ENCODE measurements at regions not wholly inside any gene's neighbourhood (a gene's known extent, or its start where the extent isn't known, plus 50 kb on each side); places are given as distances from the start of the nearest gene placed in this dataset.

DNA sequence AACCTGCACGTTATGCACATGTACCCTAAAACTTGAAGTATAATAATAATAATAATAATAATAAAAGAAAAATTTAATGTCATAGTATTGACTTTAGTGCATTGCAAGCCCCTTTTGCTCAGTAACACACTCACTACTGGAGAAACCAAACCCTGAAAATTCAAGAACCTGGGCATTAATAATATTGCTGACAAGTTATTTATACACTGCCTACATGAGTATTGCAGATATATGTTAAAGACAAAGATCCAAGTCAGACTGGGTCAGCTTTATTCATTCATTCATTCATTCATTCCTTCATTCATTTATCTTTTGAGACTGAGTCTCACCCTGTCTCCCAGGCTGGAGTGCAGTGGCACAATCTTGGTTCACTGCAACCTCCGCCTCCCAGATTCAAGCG, 1711.2 kb downstream of the TP53TG3F start:
- DNase-seq: no peak

DNA sequence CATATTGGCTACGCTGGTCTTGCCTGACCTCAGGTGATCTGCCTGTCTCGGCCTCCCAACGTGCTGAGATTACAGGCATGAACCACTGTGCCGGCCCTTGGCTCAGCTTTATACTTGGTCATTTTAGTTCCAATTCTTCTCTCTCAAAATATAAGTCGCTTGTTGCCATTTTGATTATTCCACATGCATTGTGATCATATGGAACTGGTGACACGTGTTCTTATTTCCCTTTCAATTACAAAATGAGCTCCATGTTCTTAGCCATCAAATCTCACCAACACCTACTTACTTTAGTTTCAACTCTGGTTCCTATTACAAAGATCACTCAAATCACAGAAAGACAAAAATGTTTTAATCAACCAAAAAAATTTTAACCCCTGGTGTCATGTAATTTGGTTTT, 1711.7 kb downstream of the TP53TG3F start:
- no peak for DNase-seq

DNA sequence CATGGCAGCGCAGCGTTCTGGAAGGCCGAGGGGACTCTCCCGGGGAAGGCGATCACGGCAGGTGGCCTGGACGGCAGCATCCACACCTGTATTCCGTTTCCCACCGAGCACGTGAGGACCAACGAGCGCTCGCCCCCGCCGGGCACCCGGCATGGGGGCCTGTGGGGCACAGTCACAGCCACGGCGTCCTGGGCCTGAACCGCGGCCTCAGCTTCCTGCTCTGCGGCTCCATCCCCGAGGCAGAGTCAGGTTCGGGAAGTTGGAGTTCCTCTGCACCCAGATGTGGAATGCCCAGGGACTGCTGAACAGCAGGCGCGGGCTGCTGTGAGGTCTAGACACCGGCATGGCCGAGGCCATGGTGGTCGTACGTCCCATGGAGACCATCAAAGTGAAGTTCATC, 1713.9 kb downstream of the TP53TG3F start:
- DNase-seq: no peak

DNA sequence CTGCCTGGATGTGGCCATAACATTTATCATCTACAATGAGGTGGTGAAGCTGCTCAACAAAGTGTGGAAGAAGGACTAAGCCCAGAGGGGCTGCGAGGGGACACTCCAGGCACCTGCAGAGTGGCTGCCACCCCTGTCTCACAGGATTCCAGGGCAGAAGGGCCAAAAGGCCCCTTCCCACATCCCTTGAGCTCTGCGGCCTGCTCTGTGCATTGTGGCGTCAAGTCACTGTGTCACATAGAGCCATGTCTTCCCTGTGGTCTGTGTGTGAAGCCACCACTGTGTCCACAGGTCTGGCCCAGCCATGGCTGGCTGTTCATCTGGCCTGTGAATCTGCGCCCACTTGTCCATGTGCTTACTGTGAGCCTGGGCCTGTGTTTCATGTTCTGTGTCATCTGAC, 1714.6 kb downstream of the TP53TG3F start:
- no peak for DNase-seq

DNA sequence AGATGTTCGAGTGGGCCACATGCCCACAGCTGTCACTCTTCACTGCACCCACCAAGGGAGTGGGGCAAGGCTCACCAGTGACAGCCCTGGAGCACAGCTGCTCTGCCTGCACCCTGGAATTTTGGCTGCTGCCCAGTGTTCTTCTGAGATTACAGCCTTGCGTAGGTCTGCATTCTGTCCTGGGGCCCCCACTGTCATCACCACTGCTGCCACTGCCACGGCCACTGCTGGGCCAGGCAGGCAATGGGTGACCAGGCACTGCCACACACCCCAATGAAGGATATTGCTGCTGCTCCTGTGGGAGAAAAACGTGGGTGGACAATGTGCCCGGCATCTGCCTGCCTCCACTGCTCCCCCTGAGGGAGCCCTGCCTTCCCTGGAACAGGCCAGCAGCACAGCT, 1717.0 kb downstream of the TP53TG3F start:
- no peak for DNase-seq

DNA sequence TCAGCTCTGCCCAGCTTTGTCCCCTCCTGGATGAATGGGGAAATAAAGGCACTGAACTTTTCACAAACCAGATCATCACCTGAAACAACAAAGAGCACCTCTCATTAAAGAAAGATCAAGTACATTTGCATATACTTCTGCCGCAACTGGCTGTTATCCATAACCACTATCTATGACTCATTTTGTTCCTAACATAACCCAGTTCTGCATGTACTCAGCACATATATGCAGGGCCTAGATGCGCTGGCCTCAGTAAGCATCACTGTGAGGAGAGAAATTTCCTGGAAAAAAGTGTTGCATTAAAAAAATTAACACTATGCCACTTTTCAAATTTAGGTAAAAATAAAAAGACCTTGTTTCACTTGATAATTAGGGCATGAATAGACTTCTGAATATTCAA, 1718.4 kb downstream of the TP53TG3F start:
- DNase-seq: no peak

DNA sequence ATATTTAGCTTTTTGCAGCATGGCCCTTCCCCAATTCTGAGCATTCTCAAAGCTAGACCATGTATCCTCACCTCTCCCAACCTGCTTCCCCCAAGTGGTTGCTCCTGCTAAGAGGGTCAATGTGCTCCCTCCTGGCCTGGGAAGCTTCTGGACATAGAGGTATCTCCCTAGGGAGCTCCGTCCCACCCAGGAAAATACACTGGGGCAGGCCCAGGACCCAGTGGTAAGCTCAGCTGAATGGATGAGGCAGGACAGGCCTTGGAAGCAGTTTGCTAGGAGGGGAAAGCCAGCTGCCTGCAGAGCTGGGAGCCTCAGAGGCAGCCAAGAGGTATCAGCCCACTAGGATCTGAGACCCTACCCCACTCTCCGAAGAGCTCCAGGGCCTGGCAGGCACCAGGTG, 1721.6 kb downstream of the TP53TG3F start:
- no peak for DNase-seq

DNA sequence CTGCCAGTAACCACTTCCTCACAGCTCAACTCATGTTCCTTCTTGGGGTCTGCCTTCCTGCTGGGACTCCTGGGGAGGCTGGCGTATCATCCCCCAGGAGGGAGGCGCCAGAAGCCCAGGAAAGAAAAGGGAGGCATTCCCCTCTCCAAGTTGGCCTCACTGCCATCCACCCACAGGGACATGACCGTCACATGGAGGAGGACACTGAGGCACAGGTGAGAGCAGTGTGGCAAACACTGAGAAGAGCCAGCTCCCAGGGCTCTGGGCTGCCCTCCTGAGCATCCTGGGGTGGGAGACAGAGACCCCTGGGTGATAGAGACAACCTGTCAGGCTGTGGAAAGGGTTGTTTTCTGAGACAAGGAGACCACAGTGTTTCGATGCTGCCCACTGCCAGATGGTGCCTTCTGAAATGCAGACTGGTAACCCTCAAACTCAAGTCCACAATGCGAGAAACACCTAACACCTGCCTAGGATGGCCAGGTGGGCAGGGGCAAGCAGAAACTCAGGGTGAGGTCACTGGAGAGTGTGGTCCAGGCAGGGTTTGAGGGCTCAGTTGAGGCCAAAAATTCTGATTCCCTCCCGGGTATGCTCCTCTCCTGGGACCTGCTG, 1722.1 kb downstream of the TP53TG3F start:
- DNase-seq: no peak

DNA sequence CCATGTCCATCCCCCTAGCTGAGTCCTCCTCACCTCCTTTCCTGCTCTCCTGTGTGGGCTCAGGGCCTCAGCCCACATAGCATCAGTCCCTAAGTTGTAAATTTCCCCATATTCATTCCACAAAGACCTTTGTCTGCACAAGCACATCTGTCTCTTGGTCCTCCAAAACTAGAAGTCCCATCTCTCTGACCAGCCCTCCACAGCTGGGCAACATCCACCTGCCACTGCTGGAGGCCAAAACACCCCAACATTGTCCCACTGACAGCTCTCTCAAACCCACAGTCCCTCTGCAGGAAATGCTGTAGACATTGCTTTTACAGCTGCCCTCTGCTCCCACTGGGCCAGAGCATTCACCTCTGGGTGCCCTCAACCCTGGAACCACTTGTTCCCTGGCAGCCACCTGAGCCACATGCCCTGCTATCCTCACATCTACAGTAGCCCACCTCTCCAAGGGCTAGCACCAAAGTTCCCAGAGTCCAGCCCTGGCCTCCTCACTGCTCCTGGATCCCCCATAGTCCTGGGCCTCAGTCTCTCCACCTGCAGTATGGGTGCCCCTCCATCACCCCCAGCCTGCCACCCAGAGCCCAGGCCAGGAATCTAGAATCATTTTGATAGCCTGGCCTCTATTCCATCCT, 1722.7 kb downstream of the TP53TG3F start:
- DNase-seq: no peak

DNA sequence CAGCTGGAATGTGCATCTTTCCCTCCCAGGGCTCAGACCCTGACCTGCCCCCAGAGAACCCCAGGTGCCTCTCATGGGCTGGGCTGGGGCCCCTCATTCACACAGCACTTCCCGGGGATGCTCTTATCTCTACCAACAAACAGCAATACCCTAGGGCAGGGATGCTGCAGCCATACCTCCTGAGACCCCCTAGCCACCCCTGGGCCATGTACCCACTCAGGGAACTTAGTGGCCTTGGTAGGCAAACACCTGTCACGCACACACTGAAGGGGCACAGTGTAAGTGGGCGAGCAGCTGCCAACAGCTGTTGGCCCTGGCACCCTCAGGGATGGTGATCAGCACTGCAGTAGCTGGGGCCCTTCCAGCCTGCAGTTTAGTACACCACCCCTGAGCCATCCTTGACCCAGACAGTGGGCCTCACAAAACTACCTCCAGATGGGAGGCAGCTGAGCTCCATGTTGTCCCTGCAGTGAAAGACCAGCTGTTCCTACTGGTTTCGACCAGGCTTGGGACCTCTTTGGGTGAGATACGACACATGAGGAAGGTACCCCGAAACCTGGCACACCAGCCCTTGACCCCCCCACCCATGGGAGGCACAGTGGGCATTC, 1723.6 kb downstream of the TP53TG3F start:
- no peak for DNase-seq

DNA sequence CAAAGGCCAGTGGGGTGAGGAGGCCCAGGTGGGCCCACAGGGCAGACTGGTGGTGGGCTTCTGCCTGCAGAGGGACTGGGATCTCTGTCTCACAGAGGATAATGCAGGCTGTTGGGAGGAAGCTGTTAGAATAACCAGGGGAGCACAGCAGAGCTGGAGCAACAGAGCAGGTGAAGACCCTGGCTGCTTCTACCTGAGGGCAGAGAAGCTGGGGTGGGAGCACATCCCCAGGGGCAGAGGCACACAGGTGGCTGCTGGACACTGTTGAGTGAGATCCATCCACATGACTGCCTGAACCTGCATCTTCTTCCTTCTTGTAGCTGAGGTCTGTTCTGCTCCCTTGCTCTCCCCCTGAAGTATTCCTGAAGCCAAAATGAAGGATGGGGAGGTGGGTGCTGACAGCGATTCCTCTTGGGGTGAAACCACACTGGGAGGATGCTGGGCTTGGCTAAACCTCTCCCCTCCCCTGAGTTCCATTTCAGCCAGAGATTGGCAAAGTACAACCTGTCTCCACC, 1725.0 kb downstream of the TP53TG3F start:
- DNase-seq: no peak

DNA sequence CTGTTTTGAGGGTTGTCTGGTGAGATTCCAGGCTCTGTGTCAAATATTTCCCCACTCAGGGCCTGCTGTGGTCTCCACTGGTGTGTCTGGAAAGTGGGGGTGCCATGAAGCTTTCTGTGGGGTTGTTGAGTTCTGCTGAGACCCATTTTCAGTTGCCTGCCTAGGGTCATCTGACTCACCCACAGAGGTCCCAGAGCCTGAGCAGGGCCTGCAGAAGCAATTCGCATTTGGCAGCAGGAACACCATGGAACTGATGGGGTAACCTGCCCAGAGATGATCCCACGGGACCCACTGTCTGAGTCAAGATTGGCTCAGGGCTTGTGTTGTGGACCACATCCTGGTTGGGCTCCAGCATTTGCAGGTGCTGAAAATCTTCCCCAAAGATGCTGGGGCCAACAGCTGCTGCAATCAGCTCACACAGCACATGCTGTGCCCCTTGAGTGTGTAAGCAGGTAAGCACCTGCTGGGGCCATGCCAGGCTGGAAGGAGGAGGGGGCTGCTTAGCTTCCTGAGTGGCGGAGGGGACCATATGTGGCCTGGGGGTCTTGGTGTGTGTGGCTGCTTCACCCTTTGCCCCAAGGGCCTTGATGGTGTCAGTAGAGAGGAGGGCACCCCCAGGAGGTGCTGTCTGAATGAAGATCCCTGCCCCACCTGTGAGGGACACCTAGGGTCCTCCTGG, 1726.1 kb downstream of the TP53TG3F start:
- no peak for DNase-seq

DNA sequence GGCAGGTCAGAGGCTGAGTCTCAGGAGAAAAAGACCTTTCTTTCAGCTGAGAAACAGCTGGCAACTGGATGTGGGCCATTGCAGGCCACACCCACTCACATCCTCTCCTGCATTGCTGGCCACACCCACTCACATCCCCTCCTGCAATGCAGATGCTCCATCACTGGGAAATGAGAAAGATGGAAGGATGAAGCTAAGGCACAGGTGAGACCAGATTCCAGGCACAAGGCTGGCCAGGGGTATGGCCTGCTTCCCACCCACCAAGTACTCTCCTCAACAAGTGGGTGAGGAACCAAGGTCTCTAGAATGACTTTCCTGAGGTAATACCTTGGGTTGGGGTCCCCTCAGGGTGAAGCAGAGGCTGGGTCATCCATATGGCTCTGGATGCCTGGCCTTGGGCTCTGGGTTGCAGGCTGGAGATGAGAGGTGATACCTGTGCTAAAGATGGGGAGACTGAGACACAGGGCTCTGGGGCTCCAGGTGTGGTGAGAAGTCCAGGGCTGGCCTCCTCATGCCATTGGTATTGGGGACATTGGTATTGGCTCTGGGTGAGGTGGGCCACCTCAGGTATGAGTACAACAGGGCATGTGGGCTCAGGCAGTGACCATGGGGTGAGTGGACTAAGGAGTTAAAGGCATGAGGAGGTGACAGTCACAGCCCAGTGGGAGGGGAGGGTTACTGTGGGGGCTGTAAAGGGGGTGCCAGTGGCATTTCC, 1726.8 kb downstream of the TP53TG3F start:
- no peak for DNase-seq

DNA sequence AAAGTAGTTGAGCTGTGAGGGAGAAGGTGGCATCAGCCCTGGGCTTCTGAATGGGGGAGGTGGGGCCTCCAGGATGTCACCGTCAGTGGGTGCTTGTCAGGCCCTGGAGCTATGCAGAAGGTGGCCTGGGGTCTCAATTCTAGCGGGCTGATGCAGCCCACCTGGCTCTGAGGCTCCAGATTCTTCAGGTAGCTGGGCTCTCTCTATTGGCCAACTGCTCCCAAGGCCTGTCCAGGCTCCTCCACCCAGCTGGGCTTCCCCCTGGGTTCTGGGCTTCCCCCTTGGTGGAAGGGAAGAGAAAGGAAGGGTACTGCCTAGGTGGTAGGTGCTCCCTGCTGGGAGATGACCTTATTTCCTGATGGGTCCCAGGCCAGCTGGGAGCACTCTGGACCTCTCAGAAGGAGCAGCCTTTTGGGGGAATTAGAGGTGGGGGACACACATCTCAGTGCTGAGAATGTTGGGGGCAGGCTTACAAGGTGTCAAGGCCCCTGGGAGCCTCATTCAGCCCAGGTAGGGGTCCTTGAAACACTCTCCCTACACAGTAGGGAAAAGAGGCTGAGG, 1728.3 kb downstream of the TP53TG3F start:
- DNase-seq: no peak

DNA sequence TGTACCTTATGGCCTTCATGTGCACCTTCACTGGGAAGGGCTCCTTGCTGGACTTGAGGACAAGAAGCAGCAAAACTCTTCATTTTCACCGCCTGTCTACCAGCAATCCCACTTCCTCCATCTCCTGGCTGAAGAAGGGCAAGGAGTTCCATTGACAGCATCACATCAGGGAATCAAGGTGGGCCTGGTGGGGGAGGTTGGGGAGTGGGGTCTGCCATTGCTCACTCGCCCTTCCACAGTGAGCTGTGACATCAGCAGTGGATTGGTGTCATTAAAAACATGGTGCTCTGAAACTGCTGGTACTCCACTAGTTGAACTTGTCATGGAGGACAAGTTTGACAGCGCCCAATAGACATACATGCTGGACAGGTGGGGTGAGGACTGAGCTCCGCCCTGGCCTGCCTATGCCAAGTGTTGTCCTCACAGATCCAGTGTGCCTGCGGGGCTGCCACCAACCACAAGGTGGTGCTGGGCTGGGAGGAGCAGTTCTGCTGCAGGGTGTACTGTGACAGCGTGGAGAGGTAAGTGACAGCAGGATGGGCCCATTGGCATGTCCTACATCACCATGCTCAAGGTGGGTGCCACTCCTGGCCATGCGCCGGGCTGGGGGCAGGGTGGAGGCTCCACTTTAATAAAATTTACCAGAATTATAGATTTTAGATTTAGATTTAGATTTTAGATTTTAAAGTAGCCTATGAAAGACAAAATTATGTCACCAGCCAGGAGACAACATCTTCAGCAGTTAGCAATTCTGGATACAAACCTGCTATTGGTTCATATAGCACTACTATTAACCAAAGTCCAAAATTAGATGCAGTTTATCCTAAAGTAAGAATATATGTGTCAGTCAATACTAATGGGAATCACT, 1729.1 kb downstream of the TP53TG3F start:
- no peak for DNase-seq

DNA sequence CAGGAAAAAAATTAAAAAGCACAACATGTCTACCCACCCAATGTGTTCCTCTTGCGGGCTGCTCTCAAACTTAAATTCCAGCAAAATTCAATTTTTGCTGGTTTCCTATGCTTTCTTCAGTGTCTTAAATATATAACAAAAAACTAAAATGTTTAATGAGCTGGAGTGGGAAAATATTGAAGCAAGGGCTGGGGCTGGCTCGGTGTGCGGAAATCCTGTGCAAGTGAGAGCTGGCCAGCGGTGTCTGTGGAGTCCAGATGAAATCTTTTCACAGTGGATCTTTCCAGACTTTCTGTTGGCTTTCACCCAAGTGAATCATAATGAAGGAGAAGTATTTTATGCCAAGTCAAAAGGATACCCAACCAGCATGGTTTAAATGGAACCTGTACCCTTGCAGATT, 1733.6 kb downstream of the TP53TG3F start:
- no peak for DNase-seq

DNA sequence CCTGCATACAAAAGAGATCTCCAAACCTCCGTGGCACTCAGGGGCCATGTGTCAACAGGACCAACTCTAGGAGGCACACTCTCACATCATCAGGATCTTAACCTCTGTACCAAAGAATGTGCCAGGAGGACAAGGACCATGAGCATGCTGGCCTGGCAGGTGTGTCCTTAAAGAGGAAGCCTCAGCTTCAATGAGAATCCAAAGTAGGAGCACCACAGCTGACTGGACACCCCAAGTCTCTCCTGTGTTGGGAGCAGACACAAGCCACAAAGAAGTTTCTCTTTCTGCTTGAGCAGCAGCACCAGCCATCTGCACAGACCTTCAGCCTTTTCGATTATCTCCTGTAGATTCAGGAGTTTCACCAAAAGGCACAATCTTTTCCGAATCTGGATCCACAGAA, 1734.5 kb downstream of the TP53TG3F start:
- no peak for DNase-seq

DNA sequence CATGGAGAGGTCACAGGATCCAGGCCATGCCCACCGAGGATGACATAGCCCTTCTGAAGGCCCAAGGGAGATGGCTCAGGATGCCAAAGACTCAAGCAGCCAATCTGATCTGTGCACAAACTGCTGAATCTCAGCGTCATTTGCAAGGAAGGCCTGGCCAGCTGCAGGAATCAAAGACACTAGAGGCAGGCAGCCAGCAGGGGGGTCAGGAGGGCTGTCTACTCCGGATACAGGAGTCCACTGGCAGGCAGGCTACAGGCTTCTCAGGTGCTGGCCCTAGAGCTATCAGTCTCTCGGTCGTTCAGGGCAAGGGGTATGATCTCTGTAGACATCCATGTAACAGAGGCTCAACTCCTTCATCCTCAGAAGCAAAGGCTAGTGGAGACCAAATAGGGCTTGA, 1735.3 kb downstream of the TP53TG3F start:
- no peak for DNase-seq

DNA sequence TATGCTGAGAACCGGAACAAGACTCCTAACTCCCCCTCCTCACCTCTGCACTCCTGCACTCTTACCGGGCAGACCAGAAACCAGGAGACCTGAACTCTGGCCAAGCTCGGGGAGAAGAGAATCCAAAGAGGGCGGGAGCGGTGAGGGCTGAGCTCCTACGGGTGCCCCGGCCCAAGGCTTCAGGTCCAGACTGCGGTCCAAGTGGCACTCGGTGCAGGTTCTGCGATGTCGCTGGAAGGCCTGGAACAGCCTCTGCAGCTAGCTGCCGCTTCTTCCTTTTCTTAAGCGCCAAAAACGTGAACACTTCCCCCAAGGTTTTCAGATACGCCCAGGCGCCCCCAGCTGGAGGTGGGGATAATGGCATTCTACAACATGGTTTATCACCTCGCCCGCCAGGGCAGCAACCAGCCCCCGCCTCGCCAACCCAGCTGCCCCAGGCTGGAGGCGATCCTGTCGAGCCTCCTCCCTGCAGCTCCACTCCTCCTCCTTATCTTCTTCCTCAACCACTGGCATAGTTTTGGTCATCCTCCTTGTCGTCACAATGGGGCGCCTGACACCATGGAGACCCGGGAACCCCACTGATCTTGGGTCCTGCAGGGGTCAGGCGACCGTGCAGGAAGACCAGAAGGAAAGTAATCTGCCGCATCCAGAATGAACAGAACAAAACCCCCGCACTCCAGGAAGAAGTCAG, 1735.9 kb downstream of the TP53TG3F start:
- no peak for DNase-seq

DNA sequence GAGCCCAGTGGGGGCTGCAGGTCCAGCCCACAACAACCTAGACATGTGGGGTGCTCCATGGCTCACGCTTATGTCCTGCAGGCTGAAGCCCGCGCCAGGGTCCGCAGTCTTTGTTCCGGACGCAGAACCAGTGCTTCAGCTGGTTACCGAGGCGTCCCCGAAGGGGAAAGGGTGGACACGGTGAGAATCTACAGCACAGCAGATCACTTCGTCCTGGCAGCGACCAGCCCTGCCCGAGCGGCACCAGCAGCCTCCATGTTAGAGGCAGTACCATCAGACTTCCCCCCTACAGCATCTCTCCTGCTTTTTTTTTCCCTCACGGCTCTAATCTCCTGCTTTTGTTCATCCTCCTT, 1736.4 kb downstream of the TP53TG3F start:
- DNase-seq: no peak

DNA sequence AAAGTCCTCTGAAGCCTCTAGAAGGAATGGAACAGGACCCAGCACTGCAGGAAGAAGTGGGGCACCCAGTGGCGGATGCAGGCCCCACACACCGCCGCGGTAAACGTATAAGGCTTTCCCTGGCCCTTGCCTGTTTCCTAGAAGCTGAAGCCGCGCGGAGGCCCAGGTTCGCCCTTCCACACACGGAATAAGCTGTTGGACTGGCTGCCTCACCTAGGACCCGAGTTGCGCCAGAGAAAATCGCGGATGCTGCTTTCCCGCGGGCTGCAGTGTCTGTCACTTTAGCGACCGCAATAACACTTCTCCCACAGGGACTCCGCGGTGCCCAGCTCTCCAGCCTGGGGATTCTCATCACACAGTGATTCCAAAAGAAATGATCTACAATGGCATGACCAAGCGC, 1736.9 kb downstream of the TP53TG3F start:
- DNase-seq: no peak
